H1 (cell line): ENCODE measurements at regions not wholly inside any gene's neighbourhood (a gene's known extent, or its start where the extent isn't known, plus 50 kb on each side); places are given as distances from the start of the nearest gene placed in this dataset.
"Not testable (repeated sequence)": the region's sequence is repeated elsewhere in the genome, so short reads cannot be mapped to it uniquely, and the experiment has no call there.

Experiments
- CTCF ChIA-PET: fragments of 300-600 bp; sonication (Branson Sonifier 250); formaldehyde crosslinking; loops from one replicate; lab custom pipeline; 2021; ENCODE audit not compliant: partially characterized antibody; lab: Charles Lee
- POLR2A ChIA-PET: fragments of 300-600 bp; sonication (Branson Sonifier 250); formaldehyde crosslinking; loops from one replicate; lab custom pipeline; 2021; ENCODE audit warnings: inconsistent platforms; ENCODE audit not compliant: partially characterized antibody; lab: Charles Lee
- DNase-seq, 2 experiments: peaks; one replicate each; pipeline versions ENCODE4 v3.0.0 to v3.0.0-alpha.2; 2010 to 2022; ENCODE audit warnings: low spot score in 2 of 2, low read depth in 1 of 2, mixed read lengths in 1 of 2
- FAIRE-seq: peaks from 2 replicates; lab custom pipeline; 2011; peaks lifted over from hg19 to GRCh38; lab: Jason Lieb, UNC
- H2AFZ ChIP-seq: 2 replicates; pipeline ENCODE4 v1.8.1; 2012; ENCODE audit warnings: low read length, inconsistent platforms
- H2AK5ac ChIP-seq: 2 replicates; pipeline ENCODE4 v1.6.1; 2013; ENCODE audit warnings: low read depth, low read length
- H2BK120ac ChIP-seq: replicated peaks from 2 replicates; pipeline ENCODE3; 2013; ENCODE audit warnings: low read depth, low read length, inconsistent platforms
- H2BK12ac ChIP-seq: 2 replicates; pipeline ENCODE4 v1.6.1; 2013; ENCODE audit warnings: low read depth, low read length
- H2BK15ac ChIP-seq: 2 replicates; pipeline ENCODE4 v1.6.1; 2013; ENCODE audit warnings: low read length
- H2BK20ac ChIP-seq: 2 replicates; pipeline ENCODE4 v1.6.1; 2013; ENCODE audit warnings: low read length
- H2BK5ac ChIP-seq: 2 replicates; pipeline ENCODE4 v1.6.1; 2013; ENCODE audit warnings: low read depth, low read length
- H3K14ac ChIP-seq: 2 replicates; pipeline ENCODE4 v1.6.1; 2013; ENCODE audit warnings: inconsistent platforms; ENCODE audit not compliant: insufficient read length
- H3K18ac ChIP-seq: 2 replicates; pipeline ENCODE4 v1.6.1; 2013; ENCODE audit warnings: low read length; ENCODE audit errors: extremely low read depth
- H3K23ac ChIP-seq: 2 replicates; pipeline ENCODE4 v1.6.1; 2013; ENCODE audit warnings: inconsistent platforms; ENCODE audit not compliant: insufficient read length
- H3K23me2 ChIP-seq: 2 replicates; pipeline ENCODE4 v1.6.1; 2013; ENCODE audit warnings: low read depth, low read length
- H3K27ac ChIP-seq: 2 replicates; pipeline ENCODE4 v1.6.1; 2011; ENCODE audit warnings: low read depth, low read length, inconsistent platforms
- H3K27me3 ChIP-seq, 4 experiments: replicated peaks in 1 of 4; 1 replicate in 1 of 4; 2 replicates in 3 of 4; pipeline versions ENCODE4 v1.6.1 to v1.8.1; 2011 to 2013; ENCODE audit warnings: low read length in 3 of 4, mild to moderate bottlenecking in 3 of 4, inconsistent platforms in 2 of 4, mixed read lengths in 2 of 4, moderate library complexity in 1 of 4; ENCODE audit not compliant: control insufficient read depth in 3 of 4, insufficient read depth in 3 of 4; ENCODE audit errors: extremely low read depth in 1 of 4
- H3K36me3 ChIP-seq, 4 experiments: 2 replicates each; pipeline versions ENCODE4 v1.6.1 to v1.8.1; 2011 to 2013; ENCODE audit warnings: mild to moderate bottlenecking in 4 of 4, low read length in 3 of 4, moderate library complexity in 2 of 4, control low read depth in 1 of 4, inconsistent platforms in 1 of 4; ENCODE audit not compliant: insufficient read depth in 4 of 4, control insufficient read depth in 2 of 4
- H3K4ac ChIP-seq: replicated peaks from 2 replicates; pipeline ENCODE3; 2013; ENCODE audit warnings: low read length, low read depth, mixed read lengths, inconsistent platforms; ENCODE audit not compliant: insufficient read length
- H3K4me1 ChIP-seq, 4 experiments: replicated peaks in 1 of 4; 1 replicate in 1 of 4; 2 replicates in 3 of 4; pipeline versions ENCODE4 v1.6.1 to v1.8.1; 2011 to 2013; ENCODE audit warnings: low read length in 3 of 4, inconsistent platforms in 2 of 4, mixed read lengths in 1 of 4; ENCODE audit not compliant: insufficient read depth in 4 of 4, control insufficient read depth in 3 of 4
- H3K4me2 ChIP-seq, 2 experiments: 2 replicates each; pipeline versions ENCODE4 v1.6.1 to v1.8.1; 2011 to 2013; ENCODE audit warnings: low read depth in 2 of 2, low read length in 2 of 2, control low read depth in 1 of 2, inconsistent platforms in 1 of 2, mild to moderate bottlenecking in 1 of 2; ENCODE audit not compliant: insufficient read depth in 1 of 2
- H3K4me3 ChIP-seq, 4 experiments: fragments of 200-600, 300-600 bp in 1 of 4; sonication (generic), shearing (Covaris generic), sonication (Bioruptor Twin) in 1 of 4; 2 replicates each; pipeline versions ENCODE4 v1.5.1 to v1.8.1; 2011 to 2016; ENCODE audit warnings: low read length in 4 of 4, low read depth in 3 of 4, control low read depth in 2 of 4, inconsistent platforms in 2 of 4, mild to moderate bottlenecking in 2 of 4, mixed read lengths in 1 of 4, moderate library complexity in 1 of 4; ENCODE audit not compliant: insufficient read depth in 2 of 4; ENCODE audit errors: extremely low read depth in 1 of 4
- H3K56ac ChIP-seq: replicated peaks from 2 replicates; pipeline ENCODE3; 2013; ENCODE audit warnings: low read depth, mild to moderate bottlenecking, mixed read lengths, low read length, inconsistent platforms; ENCODE audit not compliant: insufficient read length
- H3K79me1 ChIP-seq: 2 replicates; pipeline ENCODE4 v1.6.1; 2013; ENCODE audit warnings: low read depth, low read length, control low read depth
- H3K79me2 ChIP-seq, 2 experiments: 2 replicates each; pipeline versions ENCODE4 v1.6.1 to v1.8.1; 2012 to 2013; ENCODE audit warnings: low read length in 2 of 2, mild to moderate bottlenecking in 2 of 2, inconsistent platforms in 1 of 2; ENCODE audit not compliant: insufficient read depth in 2 of 2, control insufficient read depth in 1 of 2
- H3K9ac ChIP-seq, 4 experiments: replicated peaks in 1 of 4; 1 replicate in 1 of 4; 2 replicates in 3 of 4; pipeline versions ENCODE4 v1.6.1 to v1.8.1; 2011 to 2013; ENCODE audit warnings: low read depth in 3 of 4, low read length in 3 of 4, control low read depth in 2 of 4, mild to moderate bottlenecking in 2 of 4, moderate library complexity in 2 of 4, inconsistent platforms in 1 of 4; ENCODE audit errors: extremely low read depth in 1 of 4
- H3K9me3 ChIP-seq, 2 experiments: 2 replicates each; pipeline versions ENCODE4 v1.6.1 to v1.8.1; 2012 to 2013; ENCODE audit warnings: mild to moderate bottlenecking in 2 of 2, moderate library complexity in 2 of 2, control low read depth in 1 of 2, inconsistent platforms in 1 of 2, low read depth in 1 of 2, low read length in 1 of 2, mixed read lengths in 1 of 2; ENCODE audit not compliant: insufficient read depth in 2 of 2
- H4K20me1 ChIP-seq, 2 experiments: replicated peaks in 1 of 2; 2 replicates each; pipeline versions ENCODE3 to v1.8.1; 2011 to 2013; ENCODE audit warnings: inconsistent platforms in 2 of 2, low read length in 2 of 2, mild to moderate bottlenecking in 1 of 2; ENCODE audit not compliant: insufficient read depth in 2 of 2, control insufficient read depth in 1 of 2
- H4K5ac ChIP-seq: 2 replicates; pipeline ENCODE4 v1.6.1; 2013; ENCODE audit warnings: low read length, low read depth, mixed read lengths, inconsistent platforms; ENCODE audit not compliant: insufficient read length
- H4K8ac ChIP-seq: 2 replicates; pipeline ENCODE4 v1.8.0; 2013; ENCODE audit warnings: mild to moderate bottlenecking, moderate library complexity, low read length, inconsistent platforms; ENCODE audit not compliant: insufficient read depth; ENCODE audit errors: extremely low read depth
- H4K91ac ChIP-seq: replicated peaks from 2 replicates; pipeline ENCODE3; 2013; ENCODE audit warnings: low read length, mixed read lengths, inconsistent platforms; ENCODE audit not compliant: insufficient read length
- SIX5 ChIP-seq: IDR thresholded peaks from 2 replicates; pipeline ENCODE4 v1.6.1; 2011; ENCODE audit warnings: mild to moderate bottlenecking, low read depth, low read length
- SP1 ChIP-seq: IDR thresholded peaks from 2 replicates; pipeline ENCODE4 v1.6.1; 2011; ENCODE audit warnings: low read depth, low read length
- WGBS, 2 experiments: shearing (Covaris generic) in 1 of 2; methylation state at CpG; one replicate each; pipeline versions ENCODE4 v1.1.6 to v1.1.7; 2013 to 2015; ENCODE audit warnings: low lambda C conversion rate in 2 of 2, mixed read lengths in 2 of 2, inconsistent platforms in 1 of 2, low coverage in 1 of 2, missing lambda C conversion rate in 1 of 2; ENCODE audit not compliant: insufficient replicate concordance in 2 of 2, insufficient coverage in 1 of 2, insufficient read length in 1 of 2; ENCODE audit errors: extremely low coverage in 1 of 2, missing lambda C conversion rate in 1 of 2; 5-methylcytosine and 5-hydroxymethylcytosine counted together
- TF ChIP-seq, protein P1 (sequence below): IDR thresholded peaks from 2 replicates; pipeline ENCODE4 v1.6.1; 2011; ENCODE audit warnings: low read length, improper control_type of control experiment

DNA sequence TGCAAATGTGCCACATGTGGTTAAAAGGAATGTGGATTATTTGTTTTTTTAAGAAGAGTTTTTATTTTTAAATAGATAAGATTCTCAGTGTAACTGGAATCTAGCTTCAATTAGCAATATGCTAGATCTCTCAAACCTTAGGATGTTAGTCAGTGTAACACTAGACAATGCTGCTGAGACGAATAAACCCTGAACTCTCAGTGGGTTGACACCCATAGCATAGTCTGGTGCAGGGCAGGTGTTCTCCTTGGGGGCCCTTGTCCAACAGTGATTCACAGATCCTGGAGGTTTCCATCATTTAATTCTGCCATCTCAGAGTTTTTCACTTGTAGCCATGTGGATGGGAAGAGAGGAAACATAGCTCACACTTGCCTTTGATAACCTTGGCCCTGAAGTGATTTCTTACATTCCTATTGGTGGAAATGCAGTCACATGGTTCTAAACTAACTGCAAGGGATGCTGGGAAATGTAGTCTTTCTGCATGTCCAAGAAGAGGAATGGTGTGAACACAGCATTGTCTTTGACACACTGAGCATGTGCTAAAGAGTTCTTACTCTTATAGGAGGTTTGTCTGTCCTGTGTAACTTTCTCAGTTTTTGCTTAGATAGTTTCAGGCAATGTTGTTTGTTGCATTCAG lies 110.4 kb upstream of the EEF2KMT start:
- H3K27ac ChIP-seq, H3K27me3 ChIP-seq, H3K23ac ChIP-seq, POLR2A ChIA-PET, H3K14ac ChIP-seq, H2BK15ac ChIP-seq, H3K56ac ChIP-seq, H4K91ac ChIP-seq, H3K9ac ChIP-seq, H2BK12ac ChIP-seq, H3K4me2 ChIP-seq, H3K18ac ChIP-seq, H3K4me3 ChIP-seq, H2AK5ac ChIP-seq, H3K4me1 ChIP-seq, H4K8ac ChIP-seq, H3K79me2 ChIP-seq, DNase-seq, H2AFZ ChIP-seq, H4K5ac ChIP-seq, H3K23me2 ChIP-seq, H3K4ac ChIP-seq, H2BK5ac ChIP-seq, H4K20me1 ChIP-seq, H2BK120ac ChIP-seq, H3K36me3 ChIP-seq, H3K79me1 ChIP-seq, H2BK20ac ChIP-seq, H3K9me3 ChIP-seq: not testable (repeated sequence)
- 94% methylated on average over 1 of the region's 1 CpG; no CpG with 5 or more reads in 1 of the 2 experiments for WGBS, 2 experiments
- CTCF ChIA-PET = interaction anchor here (1.2 kb wide), 1 partner anchor 19 kb away, joined by 3 read pairs; no protein-coding TSS in a partner anchor
- FAIRE-seq = peak; percentile 96
- TF ChIP-seq SIX5 = peak; percentile 82
- TF ChIP-seq SP1 = peak; percentile 34; the same call in 1 of the 2 replicates
- TF ChIP-seq, protein P1, sequence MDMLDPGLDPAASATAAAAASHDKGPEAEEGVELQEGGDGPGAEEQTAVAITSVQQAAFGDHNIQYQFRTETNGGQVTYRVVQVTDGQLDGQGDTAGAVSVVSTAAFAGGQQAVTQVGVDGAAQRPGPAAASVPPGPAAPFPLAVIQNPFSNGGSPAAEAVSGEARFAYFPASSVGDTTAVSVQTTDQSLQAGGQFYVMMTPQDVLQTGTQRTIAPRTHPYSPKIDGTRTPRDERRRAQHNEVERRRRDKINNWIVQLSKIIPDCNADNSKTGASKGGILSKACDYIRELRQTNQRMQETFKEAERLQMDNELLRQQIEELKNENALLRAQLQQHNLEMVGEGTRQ = peak; percentile 79
